HG03066 (cell line): ENCODE measurements at regions not wholly inside any gene's neighbourhood (a gene's known extent, or its start where the extent isn't known, plus 50 kb on each side); places are given as distances from the start of the nearest gene placed in this dataset.

ENCODE experiments used
- ATAC-seq: cut with Tn5 transposase; IDR thresholded peaks from one replicate; pipeline ENCODE4 v1.9.1; 2021; ENCODE audit warnings: low read depth; ENCODE audit not compliant: unreplicated experiment

GRCh38 chr13:74338341-74338740 lies 204.1 kb upstream of the KLF12 start:
- no peak for ATAC-seq

- no peak for ATAC-seq
Measured at GRCh38 chr13:74336546-74336945, 202.3 kb upstream of the KLF12 start.

GRCh38 chr13:74335370-74335769 lies 201.2 kb upstream of the KLF12 start:
- no peak for ATAC-seq

DNA sequence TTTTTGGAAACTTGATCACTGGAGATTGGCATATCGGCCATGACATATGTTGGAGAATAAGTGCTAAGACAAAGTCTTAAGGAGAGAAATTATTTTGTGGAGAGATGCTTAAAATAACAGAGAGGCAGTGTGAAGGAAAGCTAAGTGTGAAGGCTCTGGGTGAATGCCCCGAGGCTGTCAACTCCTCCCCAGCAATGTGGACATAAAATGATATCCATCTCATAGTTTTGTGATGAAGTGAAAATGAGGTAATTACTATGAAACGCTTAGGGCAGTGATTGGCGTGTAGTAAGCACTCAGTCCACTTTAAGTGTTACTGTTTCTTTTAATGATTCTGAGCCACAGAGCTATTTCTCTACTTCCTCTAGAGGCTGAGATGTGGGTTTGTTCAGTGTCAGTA lies 195.8 kb upstream of the KLF12 start:
- ATAC-seq: no peak

DNA sequence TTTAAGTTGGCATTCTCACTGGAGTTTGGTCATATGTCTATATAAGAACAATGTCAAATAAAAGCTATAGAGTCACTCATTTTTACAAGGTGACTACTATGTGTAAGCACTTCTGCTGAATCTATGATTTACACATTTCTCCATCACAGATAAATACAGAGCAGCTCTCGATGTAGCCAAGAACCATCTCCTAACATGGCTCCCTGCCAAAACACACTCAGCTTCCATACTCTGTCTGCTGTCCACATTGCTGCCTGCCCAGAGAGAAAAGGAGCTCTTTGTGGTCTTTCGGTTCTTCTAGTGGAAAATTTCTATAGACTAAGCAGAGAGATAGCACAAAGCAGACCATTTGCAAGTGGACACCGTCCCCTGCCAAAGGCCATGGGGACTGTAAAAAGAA lies 190.9 kb upstream of the KLF12 start:
- no peak for ATAC-seq

DNA sequence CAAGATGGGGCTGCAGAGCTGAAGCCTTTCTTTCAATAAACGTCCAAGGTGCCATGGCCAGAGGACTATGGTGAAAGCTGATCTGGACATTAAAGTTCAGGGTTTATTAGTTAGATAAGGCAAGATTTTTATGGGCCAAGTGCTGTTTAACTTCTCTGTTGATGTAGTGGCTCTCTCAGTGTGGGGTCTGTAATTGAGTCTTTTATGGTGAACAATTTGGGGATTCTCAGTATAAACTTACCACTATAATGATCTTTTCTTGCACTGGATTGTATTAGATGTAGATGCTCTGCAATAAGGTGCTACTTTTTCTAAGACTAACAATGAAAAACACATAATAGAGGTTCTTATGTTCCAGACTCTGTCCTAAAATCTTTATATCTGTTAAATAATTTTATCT lies 190.1 kb upstream of the KLF12 start:
- ATAC-seq: no peak

DNA sequence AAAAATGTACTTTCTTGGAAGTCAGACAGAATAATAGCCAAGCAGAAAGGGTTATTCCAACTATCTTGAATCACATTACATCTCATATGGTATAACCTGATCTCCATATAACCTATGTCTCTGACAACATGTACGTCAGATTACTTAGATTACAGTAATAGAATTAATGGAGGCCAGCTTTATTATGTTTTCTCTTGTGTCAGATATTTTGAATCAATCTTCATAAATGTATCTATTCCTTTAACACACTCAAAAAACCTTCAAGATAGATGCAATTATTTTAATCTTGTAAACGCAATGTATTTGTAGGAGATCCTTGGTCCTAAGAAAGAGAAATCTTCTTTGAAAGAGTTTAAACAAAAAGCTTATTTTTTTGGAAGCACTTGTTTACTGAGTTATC lies 188.4 kb upstream of the KLF12 start:
- ATAC-seq: no peak

GRCh38 chr13:74320282-74320681 lies 186.1 kb upstream of the KLF12 start:
- ATAC-seq: no peak

- ATAC-seq: no peak
Measured at GRCh38 chr13:74316547-74316946, 182.3 kb upstream of the KLF12 start.

DNA sequence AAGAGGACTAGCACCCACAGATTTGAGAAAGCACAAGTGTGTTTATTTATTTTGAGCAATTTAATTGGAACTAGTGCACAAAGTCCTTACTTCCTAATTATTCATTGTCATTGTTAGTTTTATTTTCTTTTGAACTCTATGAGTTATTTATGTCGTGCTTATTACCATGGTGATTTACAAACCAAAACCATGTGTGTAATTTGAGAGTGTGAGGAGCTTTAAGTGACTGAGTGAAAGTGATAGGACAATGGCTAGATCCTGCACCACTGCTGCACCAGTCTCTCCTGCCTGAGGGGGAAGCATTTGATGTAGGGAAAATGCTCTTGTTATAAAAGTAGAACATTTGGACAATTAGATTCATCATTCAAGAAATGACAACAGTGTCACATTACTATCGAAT lies 172.3 kb upstream of the KLF12 start:
- ATAC-seq: no peak

DNA sequence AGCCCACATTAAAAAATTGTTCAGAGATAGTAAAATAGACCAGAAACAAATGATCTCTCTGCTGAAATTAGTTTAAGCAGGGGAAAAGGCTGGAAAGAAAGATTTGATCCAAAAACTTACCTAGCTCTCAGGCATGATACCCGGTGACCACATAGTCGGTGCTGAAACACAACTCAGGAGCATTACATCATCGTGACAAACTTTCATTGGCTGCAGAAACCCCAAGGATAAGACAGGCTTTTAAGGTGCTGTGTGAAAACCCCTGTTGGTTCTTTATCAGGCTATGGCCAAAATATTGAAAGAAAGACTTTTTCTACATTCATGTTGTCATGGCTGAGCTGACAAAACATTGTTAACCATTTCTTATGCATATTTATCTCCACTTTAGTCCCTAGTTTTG lies 171.7 kb upstream of the KLF12 start:
- no peak for ATAC-seq

DNA sequence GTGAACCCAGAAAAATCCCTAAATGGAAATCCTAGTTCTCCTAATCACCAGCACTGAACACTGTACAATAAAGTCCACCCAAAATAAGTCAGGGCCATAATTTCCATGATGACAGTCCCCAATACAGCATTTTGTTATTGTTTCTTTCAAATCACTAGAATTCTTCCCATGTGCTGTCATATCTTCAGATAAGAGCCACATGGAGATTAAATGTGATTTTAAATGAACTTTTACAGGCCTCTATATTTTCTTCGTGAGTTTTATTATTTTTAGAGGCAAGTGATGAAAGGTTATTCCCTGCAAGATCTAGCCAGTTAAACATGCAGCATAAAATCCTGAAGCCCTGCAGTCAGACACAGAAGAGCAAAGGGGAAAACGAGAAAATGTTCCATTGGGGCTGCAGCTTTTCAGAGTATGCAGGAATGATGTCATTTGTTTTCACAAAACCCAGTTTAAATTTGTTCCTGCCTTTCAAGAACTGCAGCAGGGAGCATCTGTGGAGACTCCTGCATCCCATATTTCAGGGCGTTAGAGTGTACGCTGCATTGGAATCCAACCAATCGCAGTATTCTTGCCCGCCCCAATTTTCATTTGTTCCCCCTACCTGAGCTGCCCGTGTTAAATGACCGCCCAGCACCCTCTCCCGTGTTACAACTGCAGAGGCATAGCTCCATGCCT lies 167.2 kb upstream of the KLF12 start:
- ATAC-seq: no peak

DNA sequence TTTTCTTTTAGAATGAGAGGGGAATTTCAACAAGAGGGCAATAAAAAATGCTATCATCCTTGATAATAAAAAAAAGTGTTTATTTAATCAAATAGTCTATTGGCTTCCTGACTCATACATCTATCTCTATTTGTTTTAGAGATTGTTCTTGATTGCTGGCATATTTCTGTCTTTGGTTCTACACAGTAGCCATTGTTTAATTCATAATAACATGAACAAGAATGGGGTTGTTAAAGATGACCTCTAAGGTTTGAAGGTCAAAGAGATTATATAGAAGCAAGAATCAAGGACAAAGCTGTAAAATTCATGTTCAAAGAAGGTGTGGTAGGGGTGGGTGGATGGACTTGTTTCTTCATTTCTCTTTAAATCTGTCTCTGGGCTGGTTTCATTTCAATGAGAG lies 166.0 kb upstream of the KLF12 start:
- ATAC-seq: no peak

DNA sequence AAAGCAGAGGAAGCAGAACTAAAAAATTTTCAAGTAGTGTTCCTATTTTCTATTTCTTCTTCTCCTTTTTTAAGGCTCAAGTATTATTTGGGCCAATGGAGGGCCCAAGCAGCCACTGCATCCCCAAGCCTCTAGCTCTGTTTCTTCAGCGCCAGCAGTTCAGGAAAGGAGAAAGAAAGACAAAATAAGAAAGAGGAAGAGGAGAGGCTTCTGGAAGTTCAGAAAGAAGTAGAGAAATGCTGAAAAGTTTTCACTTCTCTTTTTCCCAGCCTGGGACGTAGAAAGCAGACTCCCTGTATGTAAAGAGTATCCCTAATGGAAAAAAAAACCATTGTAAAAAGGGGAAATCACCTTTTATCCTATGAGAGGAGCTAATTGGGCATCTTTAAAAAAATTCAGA lies 165.5 kb upstream of the KLF12 start:
- ATAC-seq: no peak

- no peak for ATAC-seq
Measured at GRCh38 chr13:74298923-74299322, 164.7 kb upstream of the KLF12 start.

DNA sequence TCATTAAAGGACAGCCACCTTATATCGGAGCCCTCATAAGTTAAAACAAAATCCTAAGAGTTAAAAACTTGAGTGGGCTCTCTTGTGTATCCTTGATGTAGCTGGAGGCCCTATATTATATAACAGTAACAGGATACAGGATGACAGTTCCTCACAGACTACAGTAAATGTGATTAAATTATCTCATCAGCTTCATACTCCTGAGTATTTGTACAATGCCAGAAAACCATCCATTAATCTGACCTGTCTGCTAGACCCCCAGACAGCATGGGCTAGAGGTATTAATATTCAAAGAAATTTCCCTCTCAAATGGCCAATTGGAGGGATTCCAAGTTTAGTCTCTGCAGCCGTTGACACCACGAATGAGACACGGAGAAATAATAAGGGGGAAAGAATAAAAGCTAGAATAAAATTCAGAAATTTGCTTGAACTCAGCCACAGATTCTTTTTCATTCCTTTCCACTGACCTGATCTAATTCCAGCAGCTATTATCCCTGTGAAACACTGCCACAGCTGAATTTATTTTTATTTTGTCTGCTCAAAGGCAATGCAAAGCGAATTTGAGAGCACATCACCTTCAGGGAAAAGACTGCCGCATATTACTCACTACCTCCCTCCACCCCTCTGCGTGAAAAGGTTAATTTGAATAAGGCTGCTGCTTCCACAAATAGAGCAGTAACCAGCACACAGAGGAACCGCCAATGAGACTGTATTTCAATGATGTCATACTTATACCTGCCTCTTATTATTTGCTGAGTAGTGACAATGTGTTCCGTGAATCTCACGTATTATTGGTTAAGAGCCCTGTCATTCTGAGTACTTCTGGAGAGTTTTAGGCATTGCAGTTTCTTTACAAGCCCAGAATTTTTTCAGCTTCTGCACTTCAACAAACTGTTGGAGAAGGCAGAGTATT lies 155.9 kb upstream of the KLF12 start:
- peak; percentile 64 for ATAC-seq

- no peak for ATAC-seq
Measured at GRCh38 chr13:74289107-74289506, 154.9 kb upstream of the KLF12 start.

- no peak for ATAC-seq
Measured at GRCh38 chr13:74288361-74288911, 154.2 kb upstream of the KLF12 start.

DNA sequence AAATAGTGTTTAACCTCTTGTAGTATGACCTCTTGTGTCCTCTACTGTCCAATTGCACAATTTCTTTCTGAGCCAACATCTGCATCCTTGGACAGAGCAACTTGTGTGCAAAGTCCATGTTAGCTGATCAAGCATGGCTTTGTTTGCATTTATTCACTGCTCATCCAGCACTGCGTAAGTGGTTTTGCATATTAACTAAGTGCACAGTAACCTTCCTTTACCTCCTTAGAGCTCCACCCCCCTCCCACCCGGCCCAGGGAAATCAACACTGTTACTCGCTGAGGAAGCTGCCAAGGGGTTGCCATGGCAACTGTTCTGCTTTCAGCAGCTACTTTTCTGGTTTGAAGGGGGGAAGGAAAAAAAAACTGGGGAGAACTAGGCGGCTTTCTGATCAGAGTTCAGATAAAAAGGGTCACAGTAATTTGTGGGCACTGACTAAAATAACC lies 153.5 kb upstream of the KLF12 start:
- ATAC-seq: no peak

GRCh38 chr13:74280795-74281490 lies 146.7 kb upstream of the KLF12 start:
- ATAC-seq: no peak
